ENCODE measurements at regions not wholly inside any gene's neighbourhood (a gene's known extent, or its start where the extent isn't known, plus 50 kb on each side); places are given as distances from the start of the nearest gene placed in this dataset.
"Not testable (repeated sequence)": the region's sequence is repeated elsewhere in the genome, so short reads cannot be mapped to it uniquely, and the experiment has no call there.

DNA sequence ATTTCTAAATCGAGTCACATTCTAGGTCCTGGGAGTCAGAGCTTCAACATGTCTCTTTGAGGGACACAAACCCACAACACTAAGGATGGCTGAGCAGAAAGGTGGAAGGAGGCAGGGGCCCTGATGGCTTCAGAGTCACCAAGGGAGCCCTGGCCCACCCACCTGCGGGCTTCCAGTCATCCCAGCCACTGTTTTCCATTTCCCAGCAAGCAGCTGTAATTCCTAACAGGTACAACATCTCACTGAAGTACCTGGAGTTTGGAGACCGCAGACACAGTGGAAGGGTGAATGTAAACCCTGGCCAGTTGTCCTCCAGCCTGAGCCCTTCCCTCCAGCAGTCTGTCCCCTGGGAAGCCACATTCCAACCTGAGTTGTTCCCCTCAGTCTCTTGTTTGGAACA lies 562.8 kb downstream of the TBC1D22A start:
- no peak for DNase-seq

GRCh38 chr22:47324435-47324990 lies 562.1 kb downstream of the TBC1D22A start:
- no peak for DNase-seq

- no peak for DNase-seq
Observed at GRCh38 chr22:47323518-47323917, 561.1 kb downstream of the TBC1D22A start.

- DNase-seq = no peak
Observed at GRCh38 chr22:47322854-47323253, 560.4 kb downstream of the TBC1D22A start.

DNA sequence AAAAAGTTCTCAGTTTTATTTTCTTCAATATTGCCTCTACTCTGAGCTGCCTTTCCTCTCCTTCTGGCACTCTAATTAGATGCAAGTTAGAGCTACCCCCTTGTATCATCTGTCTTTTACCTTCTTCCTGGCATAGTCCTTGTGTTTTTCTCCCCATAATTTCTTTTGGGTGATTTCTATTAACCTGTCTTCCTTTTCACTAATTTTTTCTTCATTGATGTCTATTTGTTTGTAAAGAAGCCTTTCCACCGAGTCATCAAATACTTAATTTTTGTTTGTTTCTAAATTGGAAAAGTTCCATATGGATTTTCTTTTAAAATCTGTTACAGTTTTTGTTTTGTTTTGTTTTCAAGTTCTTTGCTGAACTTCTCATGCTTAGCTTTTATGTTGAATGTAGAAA lies 558.1 kb downstream of the TBC1D22A start:
- no peak for DNase-seq

DNA sequence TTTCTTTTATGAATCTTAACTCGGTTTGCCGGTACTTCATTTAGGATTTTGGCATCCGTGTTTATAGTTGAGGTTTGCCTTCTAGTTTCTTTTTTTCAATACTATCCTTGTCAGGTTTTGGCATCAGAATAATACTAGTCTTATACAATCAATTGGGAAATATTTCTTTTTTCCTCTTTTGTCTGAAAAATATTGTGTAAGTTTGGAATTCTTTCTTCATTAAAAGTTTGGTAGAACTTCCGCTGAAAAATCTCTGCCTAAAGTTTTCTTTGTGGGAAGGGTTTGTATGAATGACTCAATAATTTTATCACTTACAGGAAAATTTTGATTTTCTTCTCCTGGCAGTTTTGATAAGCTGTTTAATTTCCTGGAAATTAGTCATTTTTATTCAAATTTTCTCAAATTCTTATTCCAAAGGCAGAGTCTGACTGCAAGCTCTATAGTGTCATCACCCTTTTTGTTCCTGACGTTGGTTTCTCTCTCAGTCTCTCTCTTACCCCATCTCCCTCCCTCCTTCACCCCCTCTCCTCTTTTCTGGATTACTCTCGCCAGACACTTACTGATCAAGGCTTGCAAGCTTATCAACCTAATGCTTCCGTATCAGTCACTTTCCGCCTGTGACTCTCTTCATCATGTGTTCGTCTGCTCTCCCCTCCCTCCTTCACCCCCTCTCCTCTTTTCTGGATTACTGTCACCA lies 555.7 kb downstream of the TBC1D22A start:
- no peak for DNase-seq

GRCh38 chr22:47315862-47316419 lies 553.5 kb downstream of the TBC1D22A start:
- DNase-seq = no peak

DNA sequence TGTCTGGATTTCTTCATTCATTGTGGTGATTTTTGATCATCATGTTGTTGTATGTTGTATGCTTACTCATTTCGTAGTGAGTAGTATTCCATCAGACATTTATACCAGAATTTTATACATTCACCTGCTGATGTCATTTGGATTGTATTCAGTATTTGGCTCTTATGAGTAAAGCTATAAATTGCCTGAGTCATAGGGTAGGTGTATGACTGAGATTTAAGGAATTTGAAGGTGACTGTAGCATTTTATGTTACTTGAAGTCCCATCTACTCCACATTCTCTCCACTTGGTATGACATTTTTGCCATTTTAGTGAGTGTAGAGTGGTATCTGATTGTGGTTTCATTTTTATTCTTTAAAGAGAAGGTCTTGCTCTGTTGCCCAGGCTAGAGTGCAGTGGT lies 548.2 kb downstream of the TBC1D22A start:
- DNase-seq = no peak

DNA sequence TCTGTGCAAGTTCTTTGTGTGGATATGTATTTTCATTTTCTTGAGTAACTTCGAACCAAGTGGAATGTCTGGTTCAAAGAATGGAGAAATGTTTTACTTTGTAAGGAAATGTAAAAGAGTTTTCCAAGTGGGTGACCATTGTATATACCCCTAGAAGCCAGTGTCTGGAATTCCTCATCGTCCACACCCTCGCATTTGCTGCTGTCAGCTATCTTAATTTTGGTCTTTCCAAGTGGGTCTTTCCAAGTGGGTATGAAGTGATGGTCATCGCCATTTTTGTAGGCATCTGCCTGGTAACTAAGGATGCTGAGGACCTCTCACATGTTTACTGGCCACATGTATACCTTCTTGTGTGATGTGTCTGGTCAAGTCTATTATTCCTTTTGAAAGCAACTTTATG lies 547.5 kb downstream of the TBC1D22A start:
- DNase-seq = no peak

DNA sequence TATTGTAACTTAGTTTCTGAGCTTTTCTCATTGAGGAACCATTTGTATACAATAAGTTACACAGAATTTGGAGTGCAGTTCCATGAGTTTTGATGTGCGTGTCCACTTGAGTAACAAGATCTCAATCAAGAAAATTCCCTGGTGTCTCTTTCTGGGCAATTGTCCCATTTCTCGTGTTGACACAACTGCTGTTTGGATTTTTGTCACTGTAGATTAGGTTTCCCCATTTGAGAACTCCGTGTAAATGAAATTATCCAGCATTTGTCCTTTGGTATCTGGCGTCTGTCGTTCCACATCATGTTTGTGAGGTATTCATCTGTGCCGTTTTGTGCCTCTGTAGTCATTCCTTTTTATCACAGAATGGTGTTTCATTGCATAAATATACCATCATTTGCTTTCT lies 547.0 kb downstream of the TBC1D22A start:
- no peak for DNase-seq

GRCh38 chr22:47308886-47309285 lies 546.4 kb downstream of the TBC1D22A start:
- DNase-seq = no peak

DNA sequence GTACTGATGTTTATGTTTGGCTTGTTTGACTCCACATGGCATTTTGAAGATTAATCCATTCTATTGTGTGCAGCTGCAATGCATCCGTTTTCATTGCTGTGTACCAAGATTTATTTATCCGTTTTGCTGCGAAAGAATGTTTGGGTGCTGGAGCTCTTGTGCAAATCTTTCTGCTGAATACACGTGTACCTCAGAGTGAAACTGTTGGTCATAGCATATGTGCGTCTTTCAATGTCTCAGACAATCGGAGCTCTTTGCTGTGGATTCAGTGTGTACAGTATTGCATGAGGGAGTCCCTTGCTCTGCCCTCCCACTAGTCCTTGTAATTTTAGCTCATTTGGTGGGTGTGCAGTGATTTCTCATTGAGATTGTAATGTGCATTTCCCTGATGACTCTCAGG lies 545.4 kb downstream of the TBC1D22A start:
- DNase-seq = no peak

- DNase-seq = no peak
Observed at GRCh38 chr22:47307326-47307725, 544.9 kb downstream of the TBC1D22A start.

DNA sequence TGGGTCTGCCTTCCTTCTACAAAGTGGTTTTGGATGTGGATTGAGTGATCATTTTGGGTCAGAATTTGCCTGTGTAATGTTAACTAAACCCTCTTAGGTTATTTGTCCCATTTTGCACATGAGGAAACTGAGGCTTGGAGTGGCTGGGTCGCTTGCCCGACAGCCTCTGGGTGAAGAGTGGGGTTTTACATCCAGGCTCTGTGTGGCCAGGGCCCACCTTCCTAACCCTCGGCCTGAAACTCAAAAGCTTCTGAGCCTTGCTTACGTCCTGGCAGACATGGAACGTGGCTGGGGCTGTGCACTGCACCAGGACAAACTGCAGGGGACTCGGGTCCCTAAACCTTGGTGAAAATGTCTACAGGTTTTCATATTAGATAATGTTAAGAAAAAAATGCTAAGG lies 542.4 kb downstream of the TBC1D22A start:
- DNase-seq = no peak

GRCh38 chr22:47304191-47304831 lies 541.9 kb downstream of the TBC1D22A start:
- DNase-seq = no peak

DNA sequence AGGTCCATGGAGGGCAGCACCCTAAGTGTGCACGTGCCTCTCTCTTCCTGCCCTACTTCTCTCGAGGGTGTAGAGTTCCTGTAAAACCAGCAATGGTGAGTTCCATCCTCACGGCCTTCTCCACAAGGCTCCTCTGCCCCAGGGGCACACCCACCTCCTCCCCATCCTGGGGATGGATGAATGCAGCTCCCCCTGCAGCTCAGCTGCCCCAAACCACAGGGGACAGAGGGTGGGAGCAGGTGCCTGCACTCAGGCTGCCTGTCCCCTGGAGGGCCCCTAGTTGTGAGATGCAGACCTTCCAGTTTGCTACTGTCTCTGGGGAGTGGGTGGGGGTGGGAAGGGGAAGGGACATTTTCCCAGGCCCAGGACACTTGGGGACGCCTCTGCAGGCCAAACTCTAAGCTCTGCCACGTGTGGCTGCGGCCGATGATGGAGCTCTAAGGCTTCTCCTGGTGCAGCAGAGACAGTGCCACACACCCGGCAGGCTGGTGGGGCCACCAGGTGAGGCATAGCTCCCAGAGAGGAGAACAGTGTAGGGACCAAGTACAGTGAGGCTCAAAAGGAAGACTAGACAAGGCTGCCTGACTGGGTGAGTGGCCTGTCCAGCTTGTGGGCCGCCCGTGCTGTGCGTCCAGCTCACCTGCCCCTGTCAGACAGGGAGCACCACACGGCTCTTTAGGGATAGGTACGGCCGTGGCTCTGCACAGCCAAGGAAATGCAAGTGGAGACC lies 540.9 kb downstream of the TBC1D22A start:
- no peak for DNase-seq

GRCh38 chr22:47302587-47302986 lies 540.1 kb downstream of the TBC1D22A start:
- DNase-seq = not testable (repeated sequence)

- DNase-seq = no peak
Observed at GRCh38 chr22:47301820-47302475, 539.5 kb downstream of the TBC1D22A start.

DNA sequence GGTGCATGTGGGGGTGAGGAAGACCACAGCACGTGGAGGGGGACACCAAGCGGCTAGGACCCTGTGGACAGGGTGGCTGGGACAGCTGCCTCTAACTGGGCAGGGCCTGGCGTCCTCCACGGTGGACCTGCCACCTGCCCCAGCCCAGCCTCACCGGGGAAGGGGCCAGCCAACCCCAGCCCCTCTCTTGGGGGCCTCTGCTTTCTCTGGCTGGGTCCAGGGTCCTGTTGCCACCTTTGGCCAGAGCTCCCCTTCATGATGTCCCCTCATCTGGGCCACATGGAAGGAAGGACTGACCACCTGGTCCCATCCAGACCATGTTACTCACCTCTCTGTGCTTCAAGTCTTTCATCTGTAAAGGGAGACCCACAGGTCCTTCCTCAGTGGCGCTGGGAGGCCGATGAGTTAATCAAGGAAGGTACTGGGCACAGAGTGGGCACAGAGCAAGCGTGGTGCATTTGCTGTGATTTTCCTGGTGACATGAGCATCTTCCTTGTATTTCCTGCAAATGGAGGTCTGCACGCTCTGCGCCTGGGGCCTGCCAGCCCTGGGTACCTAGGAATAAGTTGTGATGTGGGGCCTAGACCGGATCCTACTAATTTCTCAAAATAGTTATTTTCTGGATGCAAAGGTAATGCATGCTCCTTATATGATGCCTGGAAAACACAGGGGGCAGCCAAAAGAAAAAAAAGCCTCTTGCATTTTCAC lies 538.4 kb downstream of the TBC1D22A start:
- DNase-seq = no peak

DNA sequence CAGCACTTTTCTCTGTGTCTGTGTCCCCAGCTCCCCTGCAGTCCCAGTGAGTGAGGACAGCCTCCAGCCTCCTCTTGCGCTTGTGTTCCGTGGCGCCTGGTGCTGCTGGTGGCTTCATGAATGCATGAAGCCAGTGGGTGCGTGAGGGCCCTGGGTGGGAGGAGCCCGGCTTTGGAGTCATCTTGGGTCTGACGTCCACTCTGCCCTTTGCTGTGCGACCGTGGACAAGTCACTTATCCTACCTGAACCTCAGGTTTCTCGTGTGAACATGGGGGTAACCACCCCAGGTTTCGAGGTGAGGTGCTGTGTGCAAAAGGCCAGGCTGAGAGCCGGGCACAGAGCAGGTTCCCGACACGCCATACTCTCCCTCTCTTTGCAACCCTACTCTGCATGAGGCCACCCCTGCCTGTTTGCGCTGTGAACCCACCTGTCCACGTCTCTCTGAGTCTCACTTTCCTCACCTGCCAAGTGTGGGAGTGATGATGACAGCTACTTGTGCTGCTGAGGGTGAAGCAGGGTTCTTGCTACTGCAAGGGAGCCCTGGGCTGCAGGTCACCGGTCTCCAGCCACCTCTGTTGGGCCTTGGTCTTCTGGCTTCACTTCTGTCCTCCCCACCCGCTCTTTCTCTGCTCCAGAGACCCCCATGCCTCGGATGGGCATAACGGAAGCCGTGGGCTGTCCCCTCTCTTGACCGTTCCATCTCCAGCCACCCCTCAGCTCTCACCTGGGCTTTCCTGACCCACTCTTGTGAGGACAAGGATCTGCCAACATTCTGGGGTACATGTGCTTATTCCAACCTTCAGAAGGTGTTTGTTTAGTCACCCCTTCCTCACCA lies 537.6 kb downstream of the TBC1D22A start:
- DNase-seq = no peak

- no peak for DNase-seq
Observed at GRCh38 chr22:47299211-47299862, 536.9 kb downstream of the TBC1D22A start.

All from GOT3 (cell line).